Right lobe of liver (tissue), 6 donors: ENCODE measurements at regions not wholly inside any gene's neighbourhood (a gene's known extent, or its start where the extent isn't known, plus 50 kb on each side); places are given as distances from the start of the nearest gene placed in this dataset.

Source experiments
- ATAC-seq, 4 donors: fragments of 200-7000 bp; cut with Tn5 transposase; one replicate each; pipeline ENCODE4 v1.9.1; 2020; ENCODE audit warnings: mild to moderate bottlenecking in 4 of 4, moderate library complexity in 4 of 4
- DNase-seq, 3 donors: peaks; one replicate each; pipeline ENCODE4 v3.0.0-alpha.2; 2020
- H3K27ac ChIP-seq, 3 donors: fragments of 200-600 bp; one replicate each; pipeline ENCODE4 v1.8.0; 2022
- H3K27me3 ChIP-seq, 2 donors: fragments of 200-600 bp; one replicate each; pipeline ENCODE4 v1.8.0; 2022
- H3K36me3 ChIP-seq, 4 donors: fragments of 200-600 bp; sonication (generic) in 1 of 4; one replicate each; pipeline versions ENCODE4 v1.5.1 to v1.8.0; 2017 to 2022; ENCODE audit warnings: control low read depth in 1 of 4
- H3K4me1 ChIP-seq, 4 donors: fragments of 200-600 bp; sonication (generic) in 1 of 4; one replicate each; pipeline versions ENCODE4 v1.5.1 to v1.8.0; 2017 to 2022; ENCODE audit warnings: control low read depth in 1 of 4
- H3K4me3 ChIP-seq, 3 donors: fragments of 200-600 bp; one replicate each; pipeline ENCODE4 v1.8.0; 2022
- H3K9me3 ChIP-seq, 4 donors: fragments of 200-600 bp; sonication (generic) in 1 of 4; one replicate each; pipeline versions ENCODE4 v1.5.1 to v1.8.0; 2017 to 2022; ENCODE audit warnings: control low read depth in 1 of 4
- POLR2A ChIP-seq: fragments of 450-650 bp; IDR thresholded peaks from one replicate; pipeline ENCODE4 v1.6.1; 2017; ENCODE audit warnings: antibody characterized with exemption, mild to moderate bottlenecking
- WGBS: methylation state at CpG from one replicate; pipeline ENCODE4 v1.1.6; 2018; ENCODE audit warnings: low coverage, low lambda C conversion rate; ENCODE audit not compliant: insufficient coverage; ENCODE audit errors: missing lambda C conversion rate; 5-methylcytosine and 5-hydroxymethylcytosine counted together
- intact Hi-C, 2 donors: fragments of 100-400 bp; cut with DNase I; formaldehyde crosslinking; loops; one replicate each; pipeline versions ENCODE4 v1.11.2 to v1.14.1; 2022
- TF ChIP-seq, protein P1 (sequence below), 4 donors: fragments of 200-600 bp in 3 of 4; fragments of 450-650 bp in 1 of 4; IDR thresholded peaks; one replicate each; pipeline versions ENCODE4 v1.5.1 to v1.8.0; 2016 to 2022; ENCODE audit warnings: antibody characterized with exemption in 4 of 4, mild to moderate bottlenecking in 2 of 4
- donor health status: DM: no; HTN: yes; CAD: no.
- donor health status: DM: no; HTN: no; CAD: no.
- donor health status: DM: no; HTN: no; CAD: no.
- donor health status: DM: no; HTN: yes; CAD: no.
- donor health status: DM: no; HTN: yes; CAD: no.

DNA sequence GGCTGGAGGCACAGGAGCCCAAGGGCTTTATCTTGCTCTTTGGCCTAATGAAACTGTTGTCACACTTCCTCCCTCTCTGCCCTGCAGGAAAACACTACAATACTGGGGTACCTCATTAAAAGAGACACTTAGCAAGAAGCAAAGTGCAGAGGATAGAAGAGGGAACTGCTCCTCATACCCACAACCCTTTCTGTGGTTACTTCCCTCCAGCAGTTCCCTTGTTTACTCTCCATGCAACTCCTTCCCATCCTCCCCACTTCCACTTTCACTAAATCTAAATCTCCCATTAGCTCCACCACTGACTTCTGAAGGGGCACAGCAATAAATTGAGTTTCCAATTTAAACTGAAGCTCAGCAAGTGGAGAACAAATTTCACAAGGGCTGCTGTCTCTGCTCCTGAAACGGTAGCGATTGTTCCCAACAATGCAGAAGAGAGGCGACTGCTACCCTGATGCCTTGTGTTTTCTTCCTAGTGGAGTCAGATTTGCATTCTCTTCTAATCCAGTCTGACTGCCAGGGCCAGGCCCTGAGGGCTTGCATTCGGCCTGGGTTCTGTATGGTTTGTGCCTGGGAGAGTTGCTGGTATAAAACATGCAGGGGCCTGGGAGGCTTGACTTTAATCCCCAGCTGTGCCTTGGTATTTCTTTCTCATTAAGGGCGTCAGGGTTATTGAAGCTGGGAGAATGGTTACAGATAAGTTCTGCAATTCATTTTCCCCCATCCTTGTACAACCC lies 454.7 kb downstream of the TFAP2B start:
- Histone ChIP-seq H3K9me3 (no peaks in the 10 kb centered on the region), H3K27me3 (no peaks in the 10 kb centered on the region), H3K4me1 (no peaks in the 10 kb centered on the region), H3K27ac (no peak overlapping the region), H3K36me3 (no peaks in the 10 kb centered on the region), H3K4me3 (no peak overlapping the region)
- intact Hi-C loops: no loop called here
- no peak for DNase-seq
- peak; percentile 63 to 88 (median 72) for ATAC-seq
- TF ChIP-seq POLR2A: no peak
- TF ChIP-seq, protein P1, sequence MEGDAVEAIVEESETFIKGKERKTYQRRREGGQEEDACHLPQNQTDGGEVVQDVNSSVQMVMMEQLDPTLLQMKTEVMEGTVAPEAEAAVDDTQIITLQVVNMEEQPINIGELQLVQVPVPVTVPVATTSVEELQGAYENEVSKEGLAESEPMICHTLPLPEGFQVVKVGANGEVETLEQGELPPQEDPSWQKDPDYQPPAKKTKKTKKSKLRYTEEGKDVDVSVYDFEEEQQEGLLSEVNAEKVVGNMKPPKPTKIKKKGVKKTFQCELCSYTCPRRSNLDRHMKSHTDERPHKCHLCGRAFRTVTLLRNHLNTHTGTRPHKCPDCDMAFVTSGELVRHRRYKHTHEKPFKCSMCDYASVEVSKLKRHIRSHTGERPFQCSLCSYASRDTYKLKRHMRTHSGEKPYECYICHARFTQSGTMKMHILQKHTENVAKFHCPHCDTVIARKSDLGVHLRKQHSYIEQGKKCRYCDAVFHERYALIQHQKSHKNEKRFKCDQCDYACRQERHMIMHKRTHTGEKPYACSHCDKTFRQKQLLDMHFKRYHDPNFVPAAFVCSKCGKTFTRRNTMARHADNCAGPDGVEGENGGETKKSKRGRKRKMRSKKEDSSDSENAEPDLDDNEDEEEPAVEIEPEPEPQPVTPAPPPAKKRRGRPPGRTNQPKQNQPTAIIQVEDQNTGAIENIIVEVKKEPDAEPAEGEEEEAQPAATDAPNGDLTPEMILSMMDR (IDR thresholded peaks at IDR 0.05): no peak
- WGBS: 71% methylated on average over 4 of the region's 5 CpGs

DNA sequence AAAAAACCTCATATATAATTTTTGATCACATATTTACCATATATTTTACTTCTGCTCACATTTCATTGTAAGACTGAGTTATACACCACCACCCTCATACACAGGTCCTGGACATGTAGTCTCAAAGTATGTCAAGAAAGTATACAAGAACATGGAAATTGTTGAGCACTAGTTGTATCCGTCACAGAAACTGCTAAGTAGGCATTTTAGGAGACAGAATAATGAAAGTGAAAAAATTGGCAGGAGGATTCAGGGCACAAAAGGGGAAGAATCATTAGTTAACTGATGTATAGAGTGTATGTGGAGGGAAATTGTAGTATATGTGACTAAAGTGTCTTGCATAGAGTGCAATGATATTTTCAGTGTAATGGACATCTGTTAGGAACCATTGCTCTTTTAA lies 458.8 kb downstream of the TFAP2B start:
- intact Hi-C loops: no loop called here
- Histone ChIP-seq H3K27ac (no peak overlapping the region), H3K27me3 (no peaks in the 10 kb centered on the region), H3K9me3 (no peaks in the 10 kb centered on the region), H3K36me3 (no peaks in the 10 kb centered on the region), H3K4me3 (no peak overlapping the region), H3K4me1 (no peaks in the 10 kb centered on the region)
- DNase-seq (no peak), ATAC-seq (no peak)
- TF ChIP-seq POLR2A: no peak
- TF ChIP-seq, protein P1 (IDR thresholded peaks at IDR 0.05): no peak
- 32% methylated on average over 1 of the region's 1 CpG for WGBS

DNA sequence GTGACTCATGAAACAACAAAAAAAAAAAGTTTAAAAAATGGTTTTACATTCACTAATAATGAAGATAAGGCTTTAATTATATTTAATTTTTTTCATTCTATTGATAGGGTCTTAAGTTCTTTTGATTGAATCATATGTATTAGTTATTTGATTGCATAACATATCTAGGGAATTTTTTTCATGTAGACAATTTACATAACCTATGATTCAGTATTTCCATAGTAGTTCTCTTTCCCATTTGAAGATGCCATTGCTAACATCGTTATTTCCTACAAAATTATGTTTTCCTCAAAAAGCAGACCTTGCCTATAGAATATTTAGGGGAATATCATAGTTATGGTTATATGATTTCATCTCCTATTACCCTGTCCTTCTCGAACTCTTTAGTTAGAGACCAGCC lies 463.4 kb downstream of the TFAP2B start:
- no peak for TF ChIP-seq POLR2A
- TF ChIP-seq, protein P1 (IDR thresholded peaks at IDR 0.05): no peak
- H3K4me1 ChIP-seq: no peaks in the 10 kb centered on the region
- intact Hi-C loops: no loop called here
- ATAC-seq (no peak), DNase-seq (no peak)
- no peak overlapping the region for H3K4me3 ChIP-seq
- 46% methylated on average over 2 of the region's 2 CpGs for WGBS
- H3K27me3 ChIP-seq: no peaks in the 10 kb centered on the region
- H3K27ac ChIP-seq: no peak overlapping the region
- H3K36me3 ChIP-seq: no peaks in the 10 kb centered on the region
- no peaks in the 10 kb centered on the region for H3K9me3 ChIP-seq

DNA sequence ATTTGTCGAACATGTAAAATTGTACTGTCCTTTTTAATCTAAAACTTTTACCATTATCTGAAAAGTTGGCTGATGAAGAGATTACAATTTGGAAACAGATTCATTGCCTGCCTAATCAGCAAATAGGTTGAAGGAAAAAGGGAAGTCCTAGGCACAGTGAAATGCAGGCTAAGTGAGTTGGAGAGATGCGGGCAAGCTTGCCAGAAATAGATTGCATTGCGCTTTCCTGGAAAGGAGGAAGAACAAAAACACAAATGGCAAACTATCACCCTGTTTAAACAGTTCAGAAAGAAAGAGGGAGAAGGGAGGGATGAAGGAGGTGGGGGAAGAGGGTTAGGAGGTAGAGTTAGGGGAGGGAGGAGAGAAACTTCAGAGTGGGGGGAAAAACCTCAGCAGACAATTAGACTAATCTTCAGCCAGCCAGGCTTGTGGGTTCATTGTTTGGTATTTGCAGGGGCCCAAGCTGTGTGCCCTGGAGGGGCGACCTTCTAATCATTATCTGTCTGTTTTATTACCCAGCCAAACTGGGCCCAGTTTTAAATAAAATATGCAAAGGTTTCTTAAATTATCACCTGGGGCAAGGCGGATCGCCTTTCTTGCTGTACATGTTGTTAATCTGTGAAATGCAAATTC lies 465.2 kb downstream of the TFAP2B start:
- H3K9me3 ChIP-seq: no peaks in the 10 kb centered on the region
- ATAC-seq (peak in 1 of 4 donors; percentile 24), DNase-seq (no peak)
- 78% methylated on average over 5 of the region's 6 CpGs for WGBS
- H3K4me3 ChIP-seq: no peak overlapping the region
- no peaks in the 10 kb centered on the region for H3K36me3 ChIP-seq
- no peak overlapping the region for H3K27ac ChIP-seq
- TF ChIP-seq, protein P1 (IDR thresholded peaks at IDR 0.05): no peak
- TF ChIP-seq POLR2A: no peak
- H3K4me1 ChIP-seq: no peaks in the 10 kb centered on the region
- intact Hi-C loops: no loop called here
- no peaks in the 10 kb centered on the region for H3K27me3 ChIP-seq
